ENCODE measurements at regions not wholly inside any gene's neighbourhood (a gene's known extent, or its start where the extent isn't known, plus 50 kb on each side); places are given as distances from the start of the nearest gene placed in this dataset.
"Not testable (repeated sequence)": the region's sequence is repeated elsewhere in the genome, so short reads cannot be mapped to it uniquely, and the experiment has no call there.

DNA sequence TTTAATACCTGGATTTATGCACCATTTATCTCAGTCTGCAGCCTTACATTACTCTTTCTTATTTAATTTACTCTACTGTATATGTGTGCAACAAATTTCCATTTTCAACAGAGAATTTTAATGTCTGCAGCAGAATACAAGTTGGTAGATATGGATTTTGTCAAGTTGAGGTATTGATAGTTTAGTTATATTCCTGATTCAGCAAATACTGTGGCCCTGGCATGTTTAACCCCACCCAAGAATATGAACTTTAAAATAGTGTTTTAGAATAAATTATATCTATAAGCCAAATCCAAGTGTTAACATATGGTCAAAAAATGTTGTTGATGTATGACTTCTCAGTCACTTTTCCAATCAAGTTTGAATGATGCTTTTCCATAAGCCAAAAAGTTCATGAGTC lies 378.4 kb upstream of the NRG3 start:
- no peak for TF ChIP-seq CTCF (conservative IDR thresholded peaks at IDR 0.05; ENCODE audit: low read length)

GRCh38 chr10:81498011-81498551 lies 376.9 kb upstream of the NRG3 start:
- H3K4me3 ChIP-seq (ENCODE audit: low read length): no peak overlapping the region
- DNase-seq (ENCODE audit: low read depth): no peak
- no peak for TF ChIP-seq CTCF (conservative IDR thresholded peaks at IDR 0.05; ENCODE audit: low read length)

More for the DNA sequence above, 378.4 kb upstream of the NRG3 start:
- no peak for DNase-seq (ENCODE audit: low read depth)
- H3K4me3 ChIP-seq (ENCODE audit: low read length): no peak overlapping the region

- TF ChIP-seq CTCF (conservative IDR thresholded peaks at IDR 0.05; ENCODE audit: low read length): no peak
- DNase-seq (ENCODE audit: low read depth): no peak
- H3K4me3 ChIP-seq (ENCODE audit: low read length): no peak overlapping the region
Observed at GRCh38 chr10:81502677-81503359, 372.2 kb upstream of the NRG3 start.

DNA sequence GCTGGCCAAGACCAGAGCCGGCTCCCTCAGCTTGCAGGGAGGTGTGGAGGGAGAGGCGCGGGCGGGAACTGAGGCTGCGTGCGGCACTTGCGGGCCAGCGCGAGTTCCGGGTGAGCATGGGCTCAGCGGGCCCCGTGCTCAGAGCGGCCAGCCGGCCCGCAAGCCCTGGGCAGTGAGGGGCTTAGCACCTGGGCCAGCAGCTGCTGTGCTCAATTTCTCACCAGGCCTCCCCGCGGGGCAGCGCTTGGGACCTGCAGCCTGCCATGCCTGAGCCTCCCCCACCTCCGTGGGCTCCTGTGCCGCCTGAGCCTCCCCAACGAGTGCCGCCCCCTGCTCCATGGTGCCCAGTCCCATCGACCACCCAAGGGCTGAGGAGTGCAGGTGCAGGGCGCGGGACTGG lies 369.2 kb upstream of the NRG3 start:
- not testable (repeated sequence) for H3K4me3 ChIP-seq (ENCODE audit: low read length); DNase-seq (ENCODE audit: low read depth)

GRCh38 chr10:81514811-81515210 lies 360.2 kb upstream of the NRG3 start:
- H3K4me3 ChIP-seq (ENCODE audit: low read length): no peak overlapping the region
- TF ChIP-seq CTCF (conservative IDR thresholded peaks at IDR 0.05; ENCODE audit: low read length): no peak
- DNase-seq (ENCODE audit: low read depth): no peak

GRCh38 chr10:81520688-81521087 lies 354.3 kb upstream of the NRG3 start:
- no peak for DNase-seq (ENCODE audit: low read depth)
- no peak overlapping the region for H3K4me3 ChIP-seq (ENCODE audit: low read length)
- no peak for TF ChIP-seq CTCF (conservative IDR thresholded peaks at IDR 0.05; ENCODE audit: low read length)

DNA sequence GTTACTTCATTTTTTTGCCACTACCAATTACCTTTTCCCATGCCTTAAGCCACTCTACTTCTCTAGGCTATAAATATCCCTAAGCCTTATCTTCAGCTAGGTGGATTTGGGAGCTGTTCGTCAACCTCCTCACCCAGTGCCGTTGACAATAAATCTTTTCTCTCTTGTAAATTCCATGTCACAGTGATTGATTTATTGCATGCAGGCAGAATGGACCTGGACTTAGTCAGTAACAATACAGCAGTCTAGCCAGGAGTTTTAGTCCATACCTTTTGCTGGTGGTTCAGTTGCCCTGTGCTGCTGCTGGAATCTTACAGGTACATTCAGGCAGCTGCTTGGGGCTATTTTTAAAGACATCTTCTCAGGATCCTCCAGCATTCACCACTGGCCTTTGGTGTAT lies 350.5 kb upstream of the NRG3 start:
- no peak for DNase-seq (ENCODE audit: low read depth)
- no peak for TF ChIP-seq CTCF (conservative IDR thresholded peaks at IDR 0.05; ENCODE audit: low read length)
- H3K4me3 ChIP-seq (ENCODE audit: low read length): no peak overlapping the region
